Hematopoietic multipotent progenitor cell treated with erythropoietin and hydrocortisone succinate and interleukin-3 and kit ligand, for 8 days (in vitro differentiated cells): ENCODE measurements at regions not wholly inside any gene's neighbourhood (a gene's known extent, or its start where the extent isn't known, plus 50 kb on each side); places are given as distances from the start of the nearest gene placed in this dataset.
A peak's percentile ranks its signal among the peaks of the same experiment; 100 is the strongest.
"Not testable (repeated sequence)": the region's sequence is repeated elsewhere in the genome, so short reads cannot be mapped to it uniquely, and the experiment has no call there.

Experiments used
- DNase-seq: peaks from one replicate; pipeline ENCODE4 v3.0.0-alpha.2; 2015

DNA sequence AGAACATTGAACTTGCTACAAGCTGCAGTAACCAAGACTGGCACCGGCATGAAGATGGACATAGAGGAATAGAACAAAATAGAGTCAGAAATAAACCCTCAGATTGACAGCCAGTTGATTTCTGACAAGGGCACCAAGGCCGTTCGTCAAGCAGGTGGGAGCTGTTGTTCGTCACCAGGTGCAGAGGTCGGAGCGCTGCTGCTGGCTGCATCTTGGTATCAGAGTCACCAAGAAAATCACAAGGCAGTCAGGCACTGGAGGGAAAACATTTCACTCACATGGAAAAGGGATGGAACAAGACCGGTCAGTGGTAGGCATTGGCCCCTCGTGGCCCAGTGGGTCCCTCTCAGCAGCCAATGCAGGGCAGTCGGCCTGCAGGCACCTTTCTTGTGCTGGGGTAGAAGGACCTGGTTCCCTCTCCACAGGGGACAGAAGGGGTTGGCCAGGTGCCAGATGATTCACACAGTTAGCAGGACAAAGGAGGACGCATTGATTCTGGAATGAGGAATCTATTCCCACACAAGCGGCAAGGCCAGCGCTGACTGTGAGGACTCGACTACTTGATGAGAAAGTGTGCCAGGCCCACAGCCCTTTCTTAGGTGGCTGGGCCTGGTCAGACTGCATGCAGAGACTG, 115.8 kb upstream of the FGF3 start:
- DNase-seq: no peak

DNA sequence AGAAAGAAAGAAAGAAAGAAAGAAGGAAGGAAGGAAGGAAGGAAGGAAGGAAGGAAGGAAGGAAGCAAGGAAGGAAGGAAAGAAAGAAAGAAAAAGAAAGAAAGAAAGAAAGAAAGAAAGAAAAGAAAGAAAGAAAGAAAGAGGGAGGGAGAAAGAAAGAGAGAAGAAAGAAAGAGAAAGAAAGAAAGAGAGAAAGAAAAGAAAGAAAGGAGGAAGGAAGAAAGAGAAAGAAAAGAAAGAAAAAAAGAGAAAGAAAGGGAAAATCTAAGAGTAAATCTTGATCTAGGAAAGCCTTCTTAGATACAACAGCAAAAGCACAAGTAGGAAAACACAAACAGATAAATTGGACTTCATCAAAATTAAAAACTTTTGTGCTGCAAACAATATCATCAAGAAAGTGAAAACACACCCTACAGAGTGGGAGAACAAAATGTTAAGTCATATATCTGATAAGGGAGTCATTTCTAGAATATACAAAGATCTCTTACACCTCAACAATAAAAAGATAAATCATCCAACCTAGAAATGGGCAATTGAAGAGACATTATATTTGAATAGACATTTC, 116.8 kb upstream of the FGF3 start:
- DNase-seq: no peak

DNA sequence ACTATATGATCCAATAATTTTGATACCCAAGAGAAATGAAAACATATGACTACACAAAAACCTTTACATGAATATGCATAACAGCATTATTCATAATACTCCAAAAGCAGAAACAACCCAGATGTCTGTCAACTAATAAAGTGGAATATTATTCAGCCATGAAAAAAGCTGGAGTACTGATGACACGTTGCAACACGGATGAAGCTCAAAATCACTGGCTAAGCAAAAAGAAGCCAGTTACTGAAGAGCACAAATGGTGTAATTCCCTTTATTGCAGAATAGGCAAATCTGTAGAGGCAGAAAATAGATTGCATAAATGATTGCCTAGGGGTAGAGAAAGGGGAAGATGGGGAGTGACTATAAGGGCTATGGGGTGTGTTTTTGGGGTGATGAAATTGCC, 117.6 kb upstream of the FGF3 start:
- no peak for DNase-seq

DNA sequence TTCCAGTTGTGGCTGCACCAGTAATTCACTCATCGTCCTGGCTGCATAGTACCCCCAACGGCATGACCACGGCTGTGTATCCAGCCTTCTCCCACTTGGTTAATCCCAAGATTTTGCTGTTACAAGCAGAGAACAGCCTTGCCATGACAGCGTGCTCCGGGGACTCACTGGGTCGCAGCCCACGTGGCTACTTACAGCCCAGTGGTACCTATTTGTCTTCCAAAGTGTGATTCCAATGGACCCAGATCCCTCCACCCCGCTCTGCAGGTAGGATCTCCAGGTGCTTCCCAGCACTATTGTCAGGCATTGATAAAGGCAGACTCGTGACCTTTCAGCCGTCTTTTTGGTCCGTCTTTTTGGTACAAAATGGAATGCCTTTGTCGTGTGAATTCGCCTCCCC, 119.0 kb upstream of the FGF3 start:
- DNase-seq: no peak

DNA sequence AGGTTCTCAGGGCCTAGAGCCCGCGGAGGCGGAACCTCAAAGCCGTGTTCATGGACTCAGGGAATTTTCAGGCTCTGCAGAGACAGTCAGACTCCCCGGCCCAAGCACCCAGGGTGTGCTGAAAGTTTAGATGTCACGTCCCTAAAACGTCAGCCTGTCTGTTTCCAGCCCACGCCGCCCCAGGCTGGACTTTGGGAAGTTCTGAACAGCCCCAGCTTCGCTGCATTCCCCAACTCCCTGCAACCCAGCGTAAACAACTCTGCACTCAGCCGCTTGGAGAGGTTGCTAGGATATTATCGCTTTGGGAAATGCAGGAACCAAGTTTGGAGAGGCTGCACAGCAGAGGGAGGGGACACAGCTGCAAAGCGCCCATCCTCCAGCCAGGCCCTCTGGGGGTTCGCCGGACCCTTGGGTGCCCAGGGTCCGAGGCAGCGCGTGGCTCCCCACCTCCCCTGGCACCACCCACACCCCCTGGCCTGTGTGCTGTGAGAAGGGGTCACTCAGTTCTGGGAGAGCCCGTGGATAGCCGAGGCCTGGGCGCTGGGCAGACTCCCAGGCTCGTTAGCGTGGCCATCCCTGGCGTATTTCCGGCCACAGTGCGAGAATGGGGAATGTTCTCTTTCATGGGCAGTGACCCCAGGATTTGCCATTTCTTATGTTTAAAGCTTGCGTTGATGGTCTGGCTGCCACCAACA, 120.5 kb upstream of the FGF3 start:
- no peak for DNase-seq

DNA sequence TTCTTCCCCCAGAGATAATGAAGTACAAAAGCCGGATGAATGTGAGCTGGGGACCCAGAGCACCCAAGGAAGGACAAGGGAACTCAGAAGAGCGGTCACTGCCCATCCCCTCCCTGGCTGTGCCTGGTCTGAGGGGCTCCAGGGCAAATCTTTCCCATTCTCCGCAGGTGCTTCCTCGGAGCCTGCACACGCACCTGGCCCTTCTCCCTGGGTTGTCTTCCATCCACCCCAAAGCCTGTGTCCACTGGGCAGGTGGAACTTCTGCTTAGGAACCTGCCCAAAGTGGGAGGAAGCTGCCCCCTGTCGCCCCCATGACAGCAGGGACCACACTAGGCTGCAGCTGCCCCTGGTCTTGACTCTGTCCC, 121.0 kb upstream of the FGF3 start:
- DNase-seq: no peak

DNA sequence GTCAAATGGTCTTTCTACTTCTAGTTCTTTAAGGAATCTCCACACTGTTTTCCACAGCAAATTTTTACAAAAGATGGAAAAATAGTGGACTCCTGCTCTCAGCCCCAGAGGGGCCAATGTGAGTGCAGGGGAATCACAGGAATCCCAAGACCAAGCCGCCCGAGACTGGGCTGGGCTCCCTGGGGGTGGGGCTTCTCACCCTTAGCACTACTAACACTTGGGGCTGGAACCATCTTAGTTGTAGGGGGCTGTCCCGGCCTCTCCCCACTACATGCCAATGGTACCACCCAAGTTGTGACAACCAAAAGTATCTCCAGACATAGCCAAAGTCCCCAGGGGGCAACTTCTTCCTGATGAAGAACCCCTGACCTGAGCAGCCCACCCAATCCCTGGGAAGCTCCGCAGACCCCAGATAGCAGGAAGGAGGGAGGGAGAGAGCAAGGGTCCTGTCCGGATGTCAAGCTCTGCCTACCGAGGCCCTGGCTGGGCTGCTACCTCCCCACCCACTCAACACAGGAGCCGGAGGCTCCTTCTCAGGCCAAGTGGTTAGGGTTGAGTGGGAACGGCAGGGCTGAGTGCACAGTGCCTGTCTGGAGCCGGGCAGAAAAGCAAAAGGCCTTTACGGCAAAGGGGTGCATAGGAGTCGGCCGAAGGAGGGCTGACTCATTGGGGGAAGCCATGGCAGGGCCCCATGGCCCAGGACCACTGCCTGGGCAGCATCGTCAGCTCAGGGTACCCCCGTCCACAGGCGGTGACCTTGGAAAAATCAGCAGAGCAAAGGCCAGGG, 122.5 kb upstream of the FGF3 start:
- DNase-seq: no peak

DNA sequence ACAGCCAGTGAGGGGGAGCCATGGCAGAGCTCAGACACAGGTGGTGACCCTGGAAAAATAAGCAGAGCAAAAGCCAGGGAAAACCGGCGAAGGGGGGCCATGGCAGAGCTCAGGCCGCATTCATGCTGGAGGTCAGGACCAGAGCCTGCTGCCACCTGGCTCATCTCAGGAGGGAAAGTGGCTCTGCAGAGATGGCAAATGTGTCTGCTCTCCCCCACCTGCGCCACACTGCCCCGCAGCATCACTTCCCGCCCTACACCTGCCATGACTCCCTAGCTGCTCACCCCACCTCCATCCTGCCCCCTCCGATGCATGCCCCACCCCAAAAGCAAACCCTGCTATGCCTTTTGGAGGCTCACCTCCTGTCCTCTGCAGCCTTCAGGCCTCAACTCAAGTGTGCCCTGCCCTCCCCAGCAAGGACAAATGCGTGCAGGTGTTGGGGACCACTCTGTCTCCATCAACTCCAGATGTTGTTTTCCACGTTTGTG, 123.2 kb upstream of the FGF3 start:
- DNase-seq: no peak

DNA sequence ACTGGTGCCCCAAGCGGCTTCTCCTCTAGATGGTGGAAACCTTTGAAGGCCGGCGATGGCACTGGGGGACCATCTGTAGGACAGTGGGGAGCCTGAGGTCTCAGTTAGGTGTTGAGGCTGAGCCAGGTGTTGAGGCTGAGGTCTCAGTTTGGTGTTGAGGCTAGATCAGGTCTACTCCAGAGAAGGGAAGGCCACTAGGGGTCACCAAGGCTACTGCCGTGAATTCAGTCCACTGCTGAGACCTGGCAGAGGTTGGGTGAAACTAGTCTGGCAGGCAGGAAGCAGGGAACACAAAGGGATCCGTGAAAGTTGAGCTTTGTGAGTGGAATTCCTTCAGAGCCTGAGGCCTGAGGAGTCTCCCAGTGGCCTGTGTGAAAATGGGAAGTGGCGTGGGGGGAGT, 123.8 kb upstream of the FGF3 start:
- peak; percentile 52 for DNase-seq

DNA sequence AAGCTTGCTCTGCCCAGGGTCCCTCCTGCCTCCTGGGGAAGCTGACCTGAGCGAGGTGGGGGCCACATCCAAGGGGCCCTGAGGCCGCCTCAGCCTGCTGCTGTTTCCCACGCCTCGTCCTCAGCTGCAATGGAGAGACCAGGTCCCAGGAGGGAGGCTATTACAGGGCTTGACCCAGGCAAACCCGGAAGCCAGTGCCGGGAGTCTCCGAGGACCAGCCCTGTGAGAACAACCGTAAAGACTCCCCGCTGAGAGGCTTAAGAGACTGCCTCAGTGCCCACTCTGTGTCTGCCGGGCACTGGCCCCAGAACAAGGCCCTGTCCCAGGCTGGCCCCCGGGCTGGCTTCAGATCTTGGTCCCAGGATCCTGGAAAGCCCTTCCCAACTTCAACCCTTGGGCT, 124.3 kb upstream of the FGF3 start:
- DNase-seq: no peak

DNA sequence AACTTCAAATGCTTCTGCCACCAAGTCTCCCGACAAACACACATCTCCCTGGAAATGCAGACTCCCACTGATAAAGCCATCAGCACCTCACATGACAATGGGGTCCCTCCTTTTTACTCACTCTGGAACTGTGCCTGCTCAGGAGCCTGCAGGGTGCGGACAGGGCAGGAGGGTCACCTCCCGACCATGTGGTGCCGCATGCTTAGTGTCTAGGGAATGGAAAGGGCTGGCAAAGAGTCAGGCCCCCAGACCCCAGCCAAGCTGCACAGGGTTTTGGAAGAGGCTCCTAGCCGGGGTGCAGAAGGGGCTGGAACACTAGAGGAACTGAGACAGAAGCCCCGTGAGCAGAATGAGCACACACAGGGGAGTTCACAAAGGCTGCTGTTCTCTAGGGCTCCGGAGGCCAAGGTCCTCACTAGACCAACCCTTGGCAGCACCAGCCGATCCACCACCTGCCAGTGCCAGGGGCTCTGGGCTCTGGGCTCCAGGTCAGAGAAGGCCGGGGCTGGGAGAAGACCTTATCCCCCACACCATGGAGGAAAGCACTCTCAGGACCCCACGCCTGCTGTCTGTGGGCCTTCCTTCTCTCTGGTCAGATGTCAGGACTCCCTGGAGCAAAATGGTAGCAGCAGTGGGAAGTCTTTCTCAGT, 125.1 kb upstream of the FGF3 start:
- DNase-seq: no peak

DNA sequence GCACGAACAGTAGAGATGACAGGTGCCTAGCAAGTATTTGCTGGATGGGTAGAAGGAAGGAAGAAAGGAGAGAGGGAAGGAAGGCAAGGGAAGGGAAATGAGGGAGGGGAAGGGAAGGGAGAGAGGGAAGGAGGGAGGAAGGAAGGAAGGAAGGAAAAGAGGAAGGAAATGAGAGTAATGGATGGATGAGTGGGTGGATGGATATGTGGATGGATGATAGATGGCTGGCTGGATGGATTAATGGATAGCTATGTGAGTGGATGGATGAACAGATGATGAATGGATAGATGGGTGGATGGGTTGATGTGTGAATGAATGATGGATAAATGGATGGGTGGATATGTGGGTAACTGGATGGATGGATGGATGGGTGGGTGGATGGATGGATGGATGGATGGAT, 125.9 kb upstream of the FGF3 start:
- no peak for DNase-seq

DNA sequence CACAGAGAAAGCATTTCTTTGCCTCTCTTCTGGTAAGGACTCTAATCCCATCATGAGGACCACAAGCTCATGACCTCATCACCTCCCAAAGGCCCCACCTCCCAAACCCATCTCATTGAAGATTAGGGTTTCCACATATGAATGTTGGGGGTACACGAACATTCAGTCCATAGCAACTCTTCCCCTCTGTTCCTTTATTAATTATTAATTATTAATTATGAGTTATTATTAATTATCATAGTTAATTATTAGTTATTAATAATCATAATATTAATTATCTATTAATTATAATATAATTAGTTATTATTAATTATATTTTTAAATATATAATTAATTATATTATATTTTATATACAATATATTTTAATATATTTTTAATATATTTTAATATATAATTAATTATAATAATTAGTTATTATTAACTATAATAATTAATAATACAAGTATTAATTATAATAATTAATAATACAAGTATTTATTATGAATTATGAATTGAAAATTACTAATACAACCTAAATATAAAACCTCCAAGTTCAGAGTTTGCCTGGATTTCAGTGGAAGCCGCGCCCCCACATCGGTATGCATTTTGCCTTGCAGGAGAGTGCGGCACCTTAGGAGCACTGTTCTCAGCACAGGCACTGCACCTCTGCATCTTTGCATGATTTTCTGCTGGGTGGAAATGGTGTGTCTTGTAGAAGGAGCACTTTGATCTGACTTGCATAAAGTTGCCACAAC, 128.0 kb upstream of the FGF3 start:
- peak; percentile 9 for DNase-seq

DNA sequence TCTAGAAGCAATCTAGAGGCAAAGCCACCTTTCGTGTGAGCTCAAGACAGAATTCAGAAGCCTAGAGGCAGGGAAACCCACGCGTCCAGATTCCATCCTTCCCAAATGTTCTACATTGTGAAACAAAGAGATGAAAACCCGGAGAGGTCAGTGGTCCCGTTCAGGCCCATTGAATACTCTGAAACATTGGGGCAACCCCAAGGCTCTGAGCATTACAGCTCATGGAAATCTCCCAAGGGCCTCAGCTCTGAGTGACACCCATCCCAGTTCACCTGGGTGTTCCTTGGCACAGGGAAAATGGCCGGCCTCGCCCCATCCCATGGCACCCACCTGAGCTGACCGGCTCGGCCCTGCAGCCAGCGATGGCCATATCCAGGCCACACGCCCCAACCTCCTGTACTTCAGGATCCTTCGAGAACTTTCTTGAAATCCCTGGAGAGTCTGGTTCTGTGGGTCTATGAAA, 128.6 kb upstream of the FGF3 start:
- DNase-seq: no peak

DNA sequence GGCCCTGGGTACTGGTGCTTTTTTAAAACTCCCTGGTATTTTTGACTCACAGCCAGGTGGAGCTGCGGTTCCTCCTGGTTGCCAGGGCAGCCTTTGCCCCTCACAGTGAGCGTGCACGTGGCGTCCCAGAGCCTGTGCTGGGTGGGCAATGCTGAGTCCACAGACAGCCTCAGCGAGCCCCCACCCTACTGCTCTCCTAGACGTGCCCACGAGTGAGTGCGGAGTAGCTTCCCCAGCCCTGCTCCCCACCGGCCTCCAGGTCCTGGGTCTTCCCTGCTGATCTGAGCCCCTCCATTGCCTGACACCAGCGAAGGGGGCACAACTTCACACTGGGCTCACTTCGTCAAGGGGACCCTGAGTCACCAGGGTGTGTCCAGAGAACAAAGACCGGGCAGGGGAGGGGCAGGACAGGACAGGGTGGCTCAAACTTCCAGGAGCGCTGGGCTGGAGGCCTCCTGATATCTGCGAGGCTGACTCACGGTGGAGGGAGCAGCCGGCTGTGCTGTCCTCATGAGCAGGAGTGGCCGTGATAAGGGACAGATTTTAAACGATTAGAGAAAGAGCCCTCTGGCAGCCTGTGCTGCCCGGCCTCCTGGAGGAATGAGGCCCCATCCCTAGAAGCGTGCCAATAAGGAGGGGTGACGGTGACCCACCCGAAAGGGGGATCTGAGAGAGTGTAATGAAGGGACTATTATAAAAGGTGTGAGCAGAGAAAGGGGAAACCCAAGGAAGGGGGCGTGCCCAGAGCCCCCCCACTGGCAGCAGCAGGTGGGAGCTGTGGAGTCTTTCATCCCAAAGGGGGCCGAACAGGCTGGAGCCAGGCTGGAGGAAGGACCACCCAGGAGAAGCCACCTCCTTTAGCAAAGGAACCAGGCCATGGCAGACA, 129.3 kb upstream of the FGF3 start:
- peak; percentile 87 for DNase-seq

DNA sequence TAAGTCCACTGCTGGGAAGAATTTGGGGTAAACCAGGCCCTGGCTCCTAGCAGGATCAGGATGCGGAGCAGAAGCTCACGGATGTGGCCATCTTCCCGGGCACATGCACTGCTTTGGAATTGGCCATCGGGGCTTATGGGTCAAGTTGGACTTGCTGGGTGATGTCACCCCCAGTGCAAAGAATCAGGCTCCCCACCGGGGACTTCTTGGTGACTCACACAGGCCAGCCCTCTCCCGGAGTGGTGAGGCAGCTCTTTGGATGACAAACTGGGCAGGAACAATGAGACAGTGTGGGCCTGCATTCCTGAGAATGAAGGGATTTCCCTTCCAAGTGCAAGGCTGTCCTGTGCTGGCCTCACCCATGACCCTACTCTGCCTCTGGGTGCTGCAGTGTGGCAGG, 128.8 kb upstream of the ANO1 start:
- peak; percentile 17 for DNase-seq

DNA sequence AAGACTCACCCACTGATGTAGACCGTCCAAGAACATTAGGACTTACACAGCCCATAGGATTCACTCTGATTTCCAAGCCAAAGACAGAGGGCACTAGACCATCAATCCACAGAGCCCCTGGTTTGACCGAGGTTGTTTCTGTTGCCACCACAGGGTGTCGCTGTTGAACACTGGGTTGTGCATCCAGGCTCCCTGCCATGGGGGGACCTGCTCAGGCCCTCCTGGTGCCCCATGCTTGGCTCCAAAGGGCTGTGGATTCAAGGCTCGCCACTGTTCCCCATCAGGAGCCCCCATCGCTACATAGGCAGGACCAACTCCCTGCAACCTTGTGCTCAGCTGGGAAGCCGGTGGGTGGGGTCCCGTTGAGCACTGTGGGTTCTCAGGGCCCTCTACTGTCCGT, 128.0 kb upstream of the ANO1 start:
- DNase-seq: peak; percentile 74

DNA sequence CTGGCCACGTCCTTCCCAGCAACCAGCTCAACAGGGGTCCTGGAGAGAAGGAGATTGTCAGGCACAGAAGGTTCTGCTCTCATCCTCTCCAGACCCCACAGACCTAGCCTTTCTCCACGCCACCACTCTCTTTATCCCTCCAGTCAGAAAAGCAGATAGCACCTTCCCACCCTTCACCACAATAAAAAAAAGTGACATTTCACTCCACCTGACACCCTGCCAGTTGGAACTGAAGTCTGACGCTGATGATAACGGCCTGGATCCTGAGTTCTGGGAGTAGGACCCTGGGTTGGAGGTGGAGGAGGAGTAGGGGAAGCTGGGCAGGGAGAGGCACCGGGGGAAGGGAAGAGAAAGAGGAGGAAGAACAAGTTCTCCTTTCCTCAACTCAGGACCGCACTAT, 127.5 kb upstream of the ANO1 start:
- peak; percentile 82 for DNase-seq

DNA sequence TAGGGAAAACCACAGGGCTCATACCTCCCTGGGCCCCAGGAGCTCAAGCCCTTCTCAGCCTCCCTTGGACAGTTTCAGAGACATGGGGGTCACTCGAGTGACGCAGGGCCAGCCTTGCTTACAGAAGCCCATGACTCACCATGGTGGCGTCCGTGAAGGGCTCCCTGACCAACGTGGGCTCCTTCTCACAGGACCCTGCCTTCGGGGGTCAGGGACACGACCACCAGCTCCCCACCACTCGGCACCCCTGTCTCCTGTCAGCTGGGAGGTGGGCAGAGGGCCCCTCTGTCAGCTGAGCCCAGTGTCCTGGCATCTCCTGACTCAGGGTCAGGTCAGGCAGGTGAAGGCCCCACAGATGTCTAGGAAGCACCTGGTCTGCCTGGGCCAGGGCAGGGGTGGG, 126.3 kb upstream of the ANO1 start:
- DNase-seq: no peak

DNA sequence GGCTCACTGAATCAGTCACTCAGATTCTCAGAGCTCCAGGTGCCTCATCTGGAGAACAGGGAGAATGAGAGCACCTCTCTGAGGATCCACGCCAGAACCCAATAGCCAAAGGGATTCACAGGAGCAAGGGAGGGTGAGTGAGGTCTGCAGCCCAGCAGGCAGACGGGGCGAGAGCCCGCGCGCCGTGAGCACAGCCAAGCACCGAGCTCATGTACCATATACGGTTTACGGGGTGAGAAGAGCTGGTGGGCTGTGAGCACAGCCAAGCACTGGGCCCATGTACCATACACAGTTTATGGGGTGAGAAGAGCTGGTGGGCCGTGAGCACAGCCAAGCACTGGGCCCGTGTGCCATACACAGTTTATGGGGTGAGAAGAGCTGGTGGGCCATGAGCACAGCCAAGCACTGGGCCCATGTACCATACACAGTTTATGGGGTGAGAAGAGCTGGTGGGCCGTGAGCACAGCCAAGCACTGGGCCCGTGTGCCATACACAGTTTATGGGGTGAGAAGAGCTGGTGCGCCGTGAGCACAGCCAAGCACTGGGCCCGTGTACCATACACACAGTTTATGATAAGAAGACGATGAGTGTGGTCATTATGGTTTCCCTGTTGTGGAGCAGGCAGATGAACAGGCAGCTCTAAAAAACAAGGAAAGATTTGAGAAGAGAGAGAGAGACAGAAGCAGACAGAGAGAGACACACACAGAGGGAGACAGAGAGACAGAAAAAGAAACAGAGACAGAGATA, 125.7 kb upstream of the ANO1 start:
- DNase-seq: not testable (repeated sequence)

DNA sequence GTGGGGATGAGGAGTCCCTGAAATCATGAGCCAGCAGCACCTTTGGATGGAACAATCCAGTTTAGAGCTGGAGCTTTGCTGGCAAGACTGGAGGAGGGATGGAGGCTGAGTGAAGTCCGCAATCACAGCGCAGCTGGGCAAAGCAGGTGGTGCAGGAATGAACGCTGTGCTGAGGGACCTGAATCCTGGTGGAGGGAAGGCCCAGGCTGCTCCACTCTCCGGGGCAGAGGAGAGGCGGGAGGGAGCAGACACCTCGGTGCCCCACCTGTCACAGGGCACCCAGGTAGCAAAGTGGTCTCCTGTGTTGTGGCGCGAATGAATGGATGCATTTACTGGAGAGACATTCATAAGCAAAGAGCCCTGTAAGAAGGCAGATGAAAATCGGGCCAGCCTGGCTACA, 124.8 kb upstream of the ANO1 start:
- no peak for DNase-seq
